ENCODE measurements at regions not wholly inside any gene's neighbourhood (a gene's known extent, or its start where the extent isn't known, plus 50 kb on each side); places are given as distances from the start of the nearest gene placed in this dataset.

GRCh38 chr12:126139355-126139754 lies 1074.1 kb downstream of the AACS start:
- no peak for DNase-seq

- DNase-seq = no peak
Measured at GRCh38 chr12:126144603-126145002, 1079.4 kb downstream of the AACS start.

DNA sequence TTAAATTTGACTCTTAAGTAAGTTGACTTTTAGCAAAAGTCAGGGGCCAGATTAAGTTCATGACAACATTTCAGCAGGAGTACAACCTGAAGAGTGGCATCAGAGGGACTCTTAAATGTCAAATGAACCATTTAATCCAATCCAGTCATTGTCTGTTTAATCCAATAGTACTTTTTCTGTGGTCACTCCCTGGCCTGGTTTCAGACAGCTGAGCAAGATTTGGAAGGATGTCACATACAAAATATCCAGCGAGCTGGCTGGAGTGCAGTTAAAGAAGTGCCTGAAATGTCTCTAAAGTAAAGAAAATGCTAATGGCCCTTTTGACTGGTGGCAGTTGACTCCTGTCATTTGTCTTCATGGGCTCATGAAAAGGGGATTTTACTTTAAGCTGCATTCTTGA lies 1082.1 kb downstream of the AACS start:
- DNase-seq = no peak

- DNase-seq = no peak
Measured at GRCh38 chr12:126156806-126157574, 1091.8 kb downstream of the AACS start.

DNA sequence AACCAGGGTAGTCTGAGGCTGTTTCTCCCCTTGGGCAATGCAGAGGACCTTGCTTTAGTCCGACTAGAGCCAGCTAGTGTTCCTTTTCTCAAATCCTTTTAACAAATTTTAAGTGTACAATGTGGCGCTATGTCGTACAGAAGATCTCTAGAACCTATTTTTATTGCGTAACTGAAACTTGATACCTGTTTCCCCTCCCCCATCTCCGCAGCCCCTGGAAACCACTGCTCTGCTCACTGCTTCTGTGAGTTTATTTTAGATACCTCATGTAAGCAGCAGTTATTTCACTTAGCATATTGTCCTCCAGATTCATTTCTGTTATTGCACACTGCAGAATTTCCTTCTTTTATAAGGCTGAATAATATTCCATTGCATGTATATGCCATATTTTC lies 1092.3 kb downstream of the AACS start:
- DNase-seq = no peak

DNA sequence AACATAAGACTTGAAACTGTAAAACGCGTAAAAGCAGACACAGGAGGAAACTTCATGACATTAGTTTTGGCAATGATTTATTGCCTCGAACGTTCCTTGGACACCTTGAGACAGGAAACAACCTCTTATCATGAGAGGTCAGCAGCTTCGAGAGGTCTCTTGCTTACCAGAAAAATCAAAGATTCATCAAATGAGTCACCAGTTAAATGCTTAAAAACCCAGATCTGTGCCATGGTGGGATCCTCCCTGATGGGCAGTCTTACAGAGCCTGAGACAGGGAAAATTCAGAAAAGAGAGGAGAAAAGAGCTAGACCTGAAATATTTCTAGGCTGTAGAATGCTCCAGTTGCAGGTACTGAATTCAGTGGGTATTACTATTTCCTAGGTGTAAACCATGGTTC lies 1093.9 kb downstream of the AACS start:
- DNase-seq = no peak

DNA sequence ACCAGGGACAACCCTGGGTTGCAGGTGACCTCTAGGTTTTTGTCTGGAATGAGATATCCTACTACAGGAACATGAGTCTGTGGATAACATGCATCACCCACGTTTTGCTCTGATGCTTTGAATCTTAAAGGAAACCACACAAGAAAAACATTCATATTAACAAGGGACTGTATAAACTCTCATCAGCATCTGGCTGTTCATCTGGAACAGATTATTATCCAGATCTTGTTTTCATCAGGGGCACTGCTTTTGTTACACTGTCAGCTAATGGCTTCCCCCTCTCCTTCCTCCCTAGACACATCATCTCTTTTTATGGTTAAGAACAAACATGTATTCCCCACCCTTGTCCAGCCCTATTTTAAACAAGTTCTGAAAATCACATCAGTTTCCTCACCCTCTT lies 1095.7 kb downstream of the AACS start:
- DNase-seq = no peak

GRCh38 chr12:126163984-126164383 lies 1098.7 kb downstream of the AACS start:
- no peak for DNase-seq

DNA sequence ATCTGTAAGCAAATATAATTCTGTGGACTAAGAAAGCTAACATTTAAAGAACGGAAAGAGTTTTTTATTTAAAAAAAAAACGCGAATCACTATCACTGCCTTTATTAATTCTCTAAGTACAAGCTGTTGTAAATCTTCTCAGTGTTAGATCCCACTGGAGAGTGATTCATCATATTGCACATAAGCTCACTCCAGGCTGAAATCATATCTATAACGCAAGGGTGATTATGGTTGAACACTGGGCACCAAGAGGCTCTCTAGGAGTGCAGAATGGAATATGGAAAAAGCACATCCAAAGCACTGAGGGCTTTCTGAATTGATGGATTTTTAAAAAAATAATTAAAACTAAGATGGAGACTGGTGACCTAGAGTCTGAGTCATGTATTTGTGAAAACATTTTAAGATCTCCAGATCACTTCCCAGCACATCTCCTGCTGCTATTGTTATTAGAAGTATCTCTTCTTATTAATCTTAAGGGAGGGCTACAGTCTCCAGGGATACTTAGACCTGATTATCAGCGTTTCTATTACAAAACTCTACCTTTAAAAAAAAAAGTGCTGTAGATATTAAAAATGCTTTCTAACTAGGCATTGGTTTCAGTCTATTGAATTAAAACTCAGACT lies 1106.8 kb downstream of the AACS start:
- no peak for DNase-seq

- no peak for DNase-seq
Measured at GRCh38 chr12:126182619-126183236, 1117.5 kb downstream of the AACS start.

DNA sequence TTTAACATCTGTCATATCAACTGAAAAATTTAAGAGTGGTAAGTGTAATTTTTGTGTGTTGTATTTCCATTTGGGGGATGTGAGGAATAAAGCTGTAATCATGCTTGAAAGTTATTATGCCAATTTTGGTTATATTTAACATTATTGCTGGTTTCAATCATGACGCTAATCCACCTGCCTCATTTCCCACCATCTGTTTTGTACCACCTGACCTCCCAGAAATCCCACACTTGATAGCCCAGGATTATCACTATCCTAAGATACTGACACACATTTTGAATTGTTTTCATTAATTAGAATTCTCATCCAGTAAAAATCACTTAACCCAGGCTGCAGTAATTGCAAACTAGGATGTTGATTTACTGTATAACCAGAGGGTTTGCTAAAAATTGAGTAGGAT lies 1119.8 kb downstream of the AACS start:
- DNase-seq = no peak

DNA sequence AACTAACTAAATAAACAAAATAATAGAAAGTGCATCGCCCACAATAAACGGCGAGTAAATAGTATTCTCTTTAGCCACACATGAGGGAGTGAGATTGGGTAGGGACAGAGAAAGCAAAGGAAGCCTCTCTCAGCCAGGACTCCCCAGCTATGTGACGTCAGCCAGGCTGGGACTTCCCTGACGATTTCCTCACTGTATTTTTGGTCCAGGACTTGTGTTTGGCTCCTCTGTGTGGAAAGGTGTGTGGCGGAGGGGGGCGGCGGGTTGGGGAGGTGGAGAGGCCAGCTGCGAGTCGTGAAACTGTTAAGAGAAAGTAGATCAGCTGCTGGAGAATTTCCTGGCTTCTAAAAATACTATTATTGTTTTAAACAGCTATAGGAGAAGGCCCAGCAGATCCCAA lies 1124.6 kb downstream of the AACS start:
- no peak for DNase-seq

DNA sequence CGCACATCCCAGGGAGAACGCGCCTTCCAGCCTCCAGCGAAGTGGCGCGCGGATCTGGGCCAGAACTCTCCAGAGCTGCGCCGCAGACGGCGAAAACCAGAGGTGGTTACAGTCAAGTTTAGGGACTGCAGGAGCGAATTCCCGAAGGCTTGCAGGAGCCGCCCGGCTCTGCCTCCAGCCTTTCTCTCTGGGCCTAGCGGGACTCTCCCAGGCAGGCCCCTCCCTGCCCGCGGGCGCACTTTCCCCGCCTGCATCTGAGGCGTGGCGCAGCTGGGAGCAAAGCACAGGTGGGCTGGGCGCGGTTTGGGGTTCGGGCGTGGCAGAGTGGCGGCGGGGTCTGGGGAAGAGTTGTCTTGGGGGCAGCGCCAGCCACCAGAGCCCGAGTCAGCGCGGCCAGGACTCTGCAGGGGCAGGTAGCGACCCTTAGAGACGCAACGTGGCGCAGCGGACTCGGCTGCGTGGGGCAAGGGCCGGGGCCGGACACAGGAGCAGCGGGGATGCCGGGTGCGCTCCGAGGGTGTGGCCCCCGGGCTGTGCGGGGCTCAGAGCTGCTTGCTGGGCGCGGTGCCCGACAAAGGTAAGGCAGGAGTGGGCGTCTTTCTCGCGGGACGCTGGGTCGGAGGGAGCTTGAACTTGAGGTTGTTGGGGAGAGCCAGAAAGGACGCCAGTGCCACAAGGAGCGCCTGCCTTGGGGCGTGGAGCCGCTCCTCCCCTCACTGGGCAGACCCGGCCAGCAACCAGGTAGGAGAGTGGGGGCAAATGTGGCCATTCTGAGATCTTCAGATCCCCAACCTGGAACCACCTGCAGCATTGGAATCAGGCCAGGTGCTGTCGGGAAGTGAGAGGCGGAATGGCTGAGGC lies 1126.0 kb downstream of the AACS start:
- DNase-seq = no peak

DNA sequence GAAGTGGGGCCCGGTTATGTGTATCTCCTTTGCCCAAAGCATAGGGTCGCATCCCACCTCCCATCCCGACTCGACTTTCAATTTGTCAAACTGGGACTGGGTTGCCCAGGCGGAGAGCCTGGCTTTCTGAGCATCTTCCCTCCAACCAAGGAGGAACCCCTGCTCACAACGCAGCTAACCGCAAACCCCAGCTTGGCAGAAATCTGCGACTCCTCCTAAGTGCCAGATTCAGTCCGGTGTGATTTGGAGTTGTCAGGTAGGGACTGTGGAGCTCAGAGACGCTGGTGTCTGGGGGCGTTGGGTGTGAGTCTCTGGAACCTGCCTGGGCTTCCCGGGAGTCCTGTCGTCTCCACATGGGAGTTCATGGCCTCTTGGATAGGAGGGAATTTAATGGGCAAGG lies 1126.7 kb downstream of the AACS start:
- no peak for DNase-seq

- DNase-seq = no peak
Measured at GRCh38 chr12:126193190-126193589, 1128.0 kb downstream of the AACS start.

GRCh38 chr12:126196263-126196662 lies 1131.0 kb downstream of the AACS start:
- no peak for DNase-seq

DNA sequence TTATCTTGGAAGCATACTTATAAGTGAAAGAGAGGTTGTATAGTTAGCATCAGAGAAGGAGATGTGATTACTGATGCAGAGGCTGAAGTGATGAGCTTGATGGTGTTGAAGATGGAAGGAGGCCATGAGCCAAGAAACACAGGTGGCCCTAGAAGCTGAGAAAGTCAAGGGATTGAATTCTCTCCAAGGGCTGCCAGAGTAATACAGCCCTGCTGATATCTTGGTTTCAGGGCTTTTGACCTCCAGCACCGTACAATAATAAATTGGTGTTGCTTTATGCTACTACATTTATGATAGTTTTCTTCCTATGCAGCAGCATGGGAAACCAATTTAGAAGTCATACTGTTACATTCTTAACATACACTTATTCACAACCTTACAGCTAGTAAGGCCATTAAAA lies 1133.3 kb downstream of the AACS start:
- no peak for DNase-seq

DNA sequence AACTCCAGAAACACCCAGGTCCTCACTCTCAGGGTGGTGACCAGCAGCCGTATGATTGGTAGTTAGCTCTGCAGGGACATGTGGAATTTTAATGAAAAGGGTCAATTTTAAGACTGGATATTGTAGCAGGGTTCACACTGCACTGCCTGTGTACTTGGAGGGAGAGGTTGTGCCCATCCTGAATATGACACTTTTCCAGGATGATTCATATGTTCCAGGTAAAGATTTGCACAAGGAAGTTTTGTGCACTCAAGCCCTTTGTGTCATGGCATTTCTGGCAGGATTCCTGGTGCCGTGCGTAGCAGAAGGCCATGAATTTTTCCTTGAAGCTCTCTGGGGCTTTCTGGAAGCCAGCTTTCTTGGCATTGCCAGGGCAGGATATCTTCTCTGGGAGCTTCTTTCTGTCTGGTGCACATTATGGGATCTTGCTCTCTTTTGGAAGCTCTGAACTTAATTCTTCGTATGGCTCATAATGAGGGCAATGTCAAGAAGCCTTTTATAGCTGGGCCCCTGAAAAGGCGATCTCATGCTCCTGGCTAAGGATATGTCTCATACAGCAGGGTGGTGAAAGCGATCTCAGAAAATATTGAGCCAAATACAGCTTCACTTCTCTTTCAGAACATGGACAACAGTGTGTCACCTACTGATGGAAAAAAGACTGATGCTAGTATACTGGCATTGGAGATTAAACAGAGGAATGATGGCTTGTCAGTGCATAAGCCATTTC lies 1133.9 kb downstream of the AACS start:
- DNase-seq = no peak

GRCh38 chr12:126201981-126202537 lies 1136.8 kb downstream of the AACS start:
- no peak for DNase-seq

DNA sequence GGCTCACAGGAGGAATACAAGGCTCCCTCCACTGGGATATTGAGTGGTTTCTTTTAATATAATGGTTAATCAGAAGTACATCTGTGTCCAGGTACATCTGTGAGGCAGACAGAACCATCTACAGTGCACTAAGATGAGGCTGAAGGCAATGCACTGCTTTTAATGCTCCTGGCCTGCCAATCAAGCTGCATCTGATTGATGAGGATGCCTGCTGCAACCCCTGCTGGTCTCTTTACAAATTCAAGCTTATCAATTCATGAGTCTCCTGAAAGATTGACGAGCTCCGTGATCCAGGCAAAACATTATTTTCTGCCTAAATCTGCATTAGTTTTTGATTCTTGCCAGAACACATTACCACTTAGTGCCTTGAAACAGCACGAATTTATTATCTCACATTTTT lies 1139.1 kb downstream of the AACS start:
- DNase-seq = no peak

DNA sequence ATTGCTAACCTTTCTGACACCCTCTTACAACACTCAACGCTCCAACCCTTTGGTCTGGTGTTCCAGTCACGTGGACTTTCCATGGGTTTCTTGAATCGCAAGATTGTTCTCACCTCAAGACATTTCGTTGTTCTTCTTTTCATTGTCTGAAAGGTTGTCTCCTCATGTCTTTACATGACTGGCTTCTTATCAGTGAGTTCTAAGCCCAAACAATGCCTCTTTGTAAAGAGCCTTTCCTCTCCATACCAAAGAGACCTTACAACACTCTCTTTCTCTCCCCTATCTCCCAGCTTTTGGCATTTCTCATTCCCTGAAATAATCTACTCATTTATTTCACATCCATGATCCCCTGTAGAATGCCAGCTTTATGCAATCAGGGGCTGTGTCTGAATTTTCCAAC lies 1144.8 kb downstream of the AACS start:
- DNase-seq = no peak

DNA sequence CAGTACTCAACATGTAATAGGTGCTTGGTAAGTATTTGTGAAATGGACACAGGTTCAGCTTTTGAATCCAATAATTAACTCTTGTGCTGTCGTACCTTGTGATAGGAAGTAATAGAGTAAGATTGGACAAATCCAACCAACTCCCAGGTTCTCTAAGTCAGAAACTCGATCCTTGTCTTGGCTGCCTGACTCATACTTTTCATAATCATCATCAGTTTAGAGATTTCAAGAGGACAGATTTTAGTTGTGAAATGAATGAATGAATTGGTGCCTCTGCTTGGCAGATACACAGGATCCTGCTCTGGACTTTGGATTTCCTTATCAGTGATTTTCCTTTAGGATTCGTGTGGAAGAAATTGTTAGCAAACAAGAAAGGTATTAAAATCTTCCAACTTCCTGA lies 1145.2 kb downstream of the AACS start:
- no peak for DNase-seq
